ENCODE measurements at regions not wholly inside any gene's neighbourhood (a gene's known extent, or its start where the extent isn't known, plus 50 kb on each side); places are given as distances from the start of the nearest gene placed in this dataset.

DNA sequence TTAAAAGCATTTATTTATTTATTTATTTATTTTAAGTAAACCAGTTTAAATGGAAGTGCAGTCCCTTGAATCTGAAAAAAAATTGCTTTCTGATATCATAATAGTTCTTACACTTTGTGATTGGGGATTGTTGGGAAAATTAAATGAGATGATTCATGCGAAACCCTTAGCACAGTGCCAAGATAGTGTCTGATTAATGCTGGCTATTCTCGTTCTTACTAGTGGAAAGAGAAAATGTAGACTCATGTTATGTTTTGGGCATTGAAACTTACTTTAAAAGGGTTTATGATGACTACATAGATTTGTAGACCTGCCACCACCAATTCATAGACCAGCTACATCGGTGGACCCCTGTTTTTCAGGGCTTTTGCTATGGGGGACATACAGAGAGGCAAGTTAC, 229.2 kb upstream of the ZFP64 start:
- TF ChIP-seq, protein P1, sequence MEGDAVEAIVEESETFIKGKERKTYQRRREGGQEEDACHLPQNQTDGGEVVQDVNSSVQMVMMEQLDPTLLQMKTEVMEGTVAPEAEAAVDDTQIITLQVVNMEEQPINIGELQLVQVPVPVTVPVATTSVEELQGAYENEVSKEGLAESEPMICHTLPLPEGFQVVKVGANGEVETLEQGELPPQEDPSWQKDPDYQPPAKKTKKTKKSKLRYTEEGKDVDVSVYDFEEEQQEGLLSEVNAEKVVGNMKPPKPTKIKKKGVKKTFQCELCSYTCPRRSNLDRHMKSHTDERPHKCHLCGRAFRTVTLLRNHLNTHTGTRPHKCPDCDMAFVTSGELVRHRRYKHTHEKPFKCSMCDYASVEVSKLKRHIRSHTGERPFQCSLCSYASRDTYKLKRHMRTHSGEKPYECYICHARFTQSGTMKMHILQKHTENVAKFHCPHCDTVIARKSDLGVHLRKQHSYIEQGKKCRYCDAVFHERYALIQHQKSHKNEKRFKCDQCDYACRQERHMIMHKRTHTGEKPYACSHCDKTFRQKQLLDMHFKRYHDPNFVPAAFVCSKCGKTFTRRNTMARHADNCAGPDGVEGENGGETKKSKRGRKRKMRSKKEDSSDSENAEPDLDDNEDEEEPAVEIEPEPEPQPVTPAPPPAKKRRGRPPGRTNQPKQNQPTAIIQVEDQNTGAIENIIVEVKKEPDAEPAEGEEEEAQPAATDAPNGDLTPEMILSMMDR (conservative IDR thresholded peaks at IDR 0.05; ENCODE audit: low read depth, low read length), result no peak
- TF ChIP-seq EZH2 (IDR thresholded peaks at IDR 0.05; ENCODE audit: low read length, unreplicated experiment) (no peak), EZH2phosphoT487 (IDR thresholded peaks at IDR 0.05; ENCODE audit: borderline replicate concordance, low read length) (no peak)
